Activated naive CD8-positive, alpha-beta T cell (primary cell): ENCODE measurements at regions not wholly inside any gene's neighbourhood (a gene's known extent, or its start where the extent isn't known, plus 50 kb on each side); places are given as distances from the start of the nearest gene placed in this dataset.

Experiments used
- H3K27ac Mint-ChIP-seq: one replicate; pipeline ENCODE4 v1.8.0; 2021; ENCODE audit warnings: mixed read lengths
- H3K27me3 Mint-ChIP-seq: one replicate; pipeline ENCODE4 v1.8.0; 2021; ENCODE audit warnings: mixed read lengths
- H3K36me3 Mint-ChIP-seq: one replicate; pipeline ENCODE4 v1.8.0; 2021; ENCODE audit warnings: mixed read lengths
- H3K4me1 Mint-ChIP-seq: one replicate; pipeline ENCODE4 v1.8.0; 2021; ENCODE audit warnings: low read depth, mixed read lengths
- H3K4me3 Mint-ChIP-seq: one replicate; pipeline ENCODE4 v1.8.0; 2021; ENCODE audit warnings: mild to moderate bottlenecking, mixed read lengths
- H3K9me3 Mint-ChIP-seq: one replicate; pipeline ENCODE4 v1.8.0; 2021; ENCODE audit warnings: low read depth, mixed read lengths

- H3K9me3 Mint-ChIP-seq, result no peaks in the 10 kb centered on the region
- no peaks in the 10 kb centered on the region for H3K36me3 Mint-ChIP-seq
- no peaks in the 10 kb centered on the region for H3K4me1 Mint-ChIP-seq
- no peak overlapping the region for H3K27ac Mint-ChIP-seq
- peaks cover 4% of the 10 kb centered on the region for H3K27me3 Mint-ChIP-seq
- H3K4me3 Mint-ChIP-seq, result no peak overlapping the region
These were observed 87.8 kb downstream of the PMP22 start for GRCh38 chr17:15177343-15177742.

- Mint-ChIP-seq H3K27me3 (peaks cover 6% of the 10 kb centered on the region), H3K27ac (no peak overlapping the region), H3K36me3 (no peaks in the 10 kb centered on the region), H3K4me3 (no peak overlapping the region), H3K4me1 (no peaks in the 10 kb centered on the region), H3K9me3 (no peaks in the 10 kb centered on the region)
These were observed 89.8 kb downstream of the PMP22 start for GRCh38 chr17:15175356-15175755.

- peaks cover 5% of the 10 kb centered on the region for H3K27me3 Mint-ChIP-seq
- H3K27ac Mint-ChIP-seq, result no peak overlapping the region
- no peak overlapping the region for H3K4me3 Mint-ChIP-seq
- H3K9me3 Mint-ChIP-seq, result no peaks in the 10 kb centered on the region
- no peaks in the 10 kb centered on the region for H3K36me3 Mint-ChIP-seq
- H3K4me1 Mint-ChIP-seq, result no peaks in the 10 kb centered on the region
These were observed 93.7 kb downstream of the PMP22 start for GRCh38 chr17:15171167-15172047.

GRCh38 chr17:15169676-15170075 is 95.5 kb downstream of the PMP22 start:
- Mint-ChIP-seq H3K27ac (no peak overlapping the region), H3K9me3 (no peaks in the 10 kb centered on the region), H3K4me3 (no peak overlapping the region), H3K27me3 (peaks cover 5% of the 10 kb centered on the region), H3K36me3 (no peaks in the 10 kb centered on the region), H3K4me1 (no peaks in the 10 kb centered on the region)

- Mint-ChIP-seq H3K9me3 (no peaks in the 10 kb centered on the region), H3K27me3 (peaks cover 5% of the 10 kb centered on the region), H3K27ac (no peak overlapping the region), H3K36me3 (no peaks in the 10 kb centered on the region), H3K4me3 (no peak overlapping the region), H3K4me1 (no peaks in the 10 kb centered on the region)
These were observed 96.7 kb downstream of the PMP22 start for GRCh38 chr17:15168379-15168778.

- Mint-ChIP-seq H3K36me3 (no peaks in the 10 kb centered on the region), H3K4me3 (no peak overlapping the region), H3K9me3 (no peaks in the 10 kb centered on the region), H3K27me3 (peaks cover 14% of the 10 kb centered on the region), H3K27ac (no peak overlapping the region), H3K4me1 (no peaks in the 10 kb centered on the region)
These were observed 103.7 kb downstream of the PMP22 start for GRCh38 chr17:15161395-15161794.

- H3K9me3 Mint-ChIP-seq, result no peaks in the 10 kb centered on the region
- no peaks in the 10 kb centered on the region for H3K4me1 Mint-ChIP-seq
- peaks cover 18% of the 10 kb centered on the region for H3K27me3 Mint-ChIP-seq
- H3K4me3 Mint-ChIP-seq, result no peak overlapping the region
- no peak overlapping the region for H3K27ac Mint-ChIP-seq
- no peaks in the 10 kb centered on the region for H3K36me3 Mint-ChIP-seq
These were observed 108.1 kb downstream of the PMP22 start for GRCh38 chr17:15157051-15157450.

- Mint-ChIP-seq H3K4me3 (no peak overlapping the region), H3K4me1 (no peaks in the 10 kb centered on the region), H3K36me3 (no peaks in the 10 kb centered on the region), H3K9me3 (no peaks in the 10 kb centered on the region), H3K27ac (no peak overlapping the region), H3K27me3 (peaks cover 16% of the 10 kb centered on the region)
These were observed 110.5 kb downstream of the PMP22 start for GRCh38 chr17:15154618-15155017.

GRCh38 chr17:15145621-15146020 is 119.5 kb downstream of the PMP22 start:
- peaks cover 4% of the 10 kb centered on the region for H3K9me3 Mint-ChIP-seq
- no peak overlapping the region for H3K27ac Mint-ChIP-seq
- H3K36me3 Mint-ChIP-seq, result no peaks in the 10 kb centered on the region
- no peaks in the 10 kb centered on the region for H3K4me1 Mint-ChIP-seq
- H3K27me3 Mint-ChIP-seq, result peaks cover 10% of the 10 kb centered on the region
- H3K4me3 Mint-ChIP-seq, result no peak overlapping the region

- Mint-ChIP-seq H3K4me3 (no peak overlapping the region), H3K27ac (no peak overlapping the region), H3K9me3 (peaks cover 4% of the 10 kb centered on the region), H3K36me3 (no peaks in the 10 kb centered on the region), H3K4me1 (no peaks in the 10 kb centered on the region), H3K27me3 (peaks cover 15% of the 10 kb centered on the region)
These were observed 121.6 kb downstream of the PMP22 start for GRCh38 chr17:15143524-15143923.

GRCh38 chr17:15134363-15134762 is 130.8 kb downstream of the PMP22 start:
- H3K9me3 Mint-ChIP-seq, result no peaks in the 10 kb centered on the region
- H3K4me3 Mint-ChIP-seq, result no peak overlapping the region
- no peaks in the 10 kb centered on the region for H3K36me3 Mint-ChIP-seq
- H3K4me1 Mint-ChIP-seq, result no peaks in the 10 kb centered on the region
- peaks cover 4% of the 10 kb centered on the region for H3K27me3 Mint-ChIP-seq
- no peak overlapping the region for H3K27ac Mint-ChIP-seq

- Mint-ChIP-seq H3K4me3 (no peak overlapping the region), H3K9me3 (no peaks in the 10 kb centered on the region), H3K27ac (no peak overlapping the region), H3K4me1 (no peaks in the 10 kb centered on the region), H3K36me3 (no peaks in the 10 kb centered on the region), H3K27me3 (peaks cover 4% of the 10 kb centered on the region)
These were observed 131.3 kb downstream of the PMP22 start for GRCh38 chr17:15133826-15134225.

- peaks cover 4% of the 10 kb centered on the region for H3K27me3 Mint-ChIP-seq
- H3K36me3 Mint-ChIP-seq, result no peaks in the 10 kb centered on the region
- no peaks in the 10 kb centered on the region for H3K9me3 Mint-ChIP-seq
- H3K27ac Mint-ChIP-seq, result no peak overlapping the region
- no peaks in the 10 kb centered on the region for H3K4me1 Mint-ChIP-seq
- H3K4me3 Mint-ChIP-seq, result no peak overlapping the region
These were observed 132.0 kb downstream of the PMP22 start for GRCh38 chr17:15133143-15133542.

GRCh38 chr17:15130426-15130825 is 134.7 kb downstream of the PMP22 start:
- Mint-ChIP-seq H3K4me3 (no peak overlapping the region), H3K36me3 (no peaks in the 10 kb centered on the region), H3K9me3 (no peaks in the 10 kb centered on the region), H3K27me3 (peaks cover 4% of the 10 kb centered on the region), H3K27ac (no peak overlapping the region), H3K4me1 (no peaks in the 10 kb centered on the region)

GRCh38 chr17:15129986-15130385 is 135.1 kb downstream of the PMP22 start:
- Mint-ChIP-seq H3K27me3 (peaks cover 4% of the 10 kb centered on the region), H3K9me3 (no peaks in the 10 kb centered on the region), H3K27ac (no peak overlapping the region), H3K4me3 (no peak overlapping the region), H3K36me3 (no peaks in the 10 kb centered on the region), H3K4me1 (no peaks in the 10 kb centered on the region)

- peaks cover 1% of the 10 kb centered on the region for H3K27me3 Mint-ChIP-seq
- H3K4me3 Mint-ChIP-seq, result no peak overlapping the region
- H3K4me1 Mint-ChIP-seq, result no peaks in the 10 kb centered on the region
- H3K27ac Mint-ChIP-seq, result no peak overlapping the region
- no peaks in the 10 kb centered on the region for H3K9me3 Mint-ChIP-seq
- H3K36me3 Mint-ChIP-seq, result no peaks in the 10 kb centered on the region
These were observed 140.4 kb downstream of the PMP22 start for GRCh38 chr17:15124746-15125145.
